ENCODE measurements at regions not wholly inside any gene's neighbourhood (a gene's known extent, or its start where the extent isn't known, plus 50 kb on each side); places are given as distances from the start of the nearest gene placed in this dataset.

- intact Hi-C loops (cut with micrococcal nuclease) = no loop called here
- H3K27me3 Mint-ChIP-seq = peaks cover 7 to 14% of the 10 kb centered on the region in 2 donors
- Histone ChIP-seq H3K4me3 (ENCODE audit: low read length in 2 of 2) (no peak overlapping the region), H3K27me3 (ENCODE audit: insufficient read depth, low read length) (peaks cover 2% of the 10 kb centered on the region), H3K4me1 (ENCODE audit: insufficient read depth, low read length) (no peaks in the 10 kb centered on the region), H3K27ac (ENCODE audit: low read depth, low read length) (no peak overlapping the region), H3K36me3 (ENCODE audit: insufficient read depth, low read length) (no peaks in the 10 kb centered on the region), H3K9me3 (ENCODE audit: control insufficient read depth in 1 of 2, low read length in 2 of 2) (no peaks in the 10 kb centered on the region)
- ChIA-PET POLR2A (ENCODE audit: partially characterized antibody) (no interaction called here), CTCF (ENCODE audit: partially characterized antibody) (interaction anchor here (2.5 kb wide), 1 partner anchor 556 kb away, joined by 10 read pairs; no protein-coding TSS in a partner anchor)
- no peak overlapping the region for H3K4me3 Mint-ChIP-seq
- no peak overlapping the region for H3K27ac Mint-ChIP-seq
- H3K9me3 Mint-ChIP-seq = no peaks in the 10 kb centered on the region
- H3K36me3 Mint-ChIP-seq = no peaks in the 10 kb centered on the region
- DNase-seq = no peak
- no peaks in the 10 kb centered on the region for H3K4me1 Mint-ChIP-seq
Observed at GRCh38 chr2:222058819-222059445, 239.9 kb downstream of the PAX3 start.

GRCh38 chr2:222057347-222058073 lies 241.3 kb downstream of the PAX3 start:
- Histone ChIP-seq H3K27me3 (ENCODE audit: insufficient read depth, low read length) (peaks cover 2% of the 10 kb centered on the region), H3K9me3 (ENCODE audit: control insufficient read depth in 1 of 2, low read length in 2 of 2) (no peaks in the 10 kb centered on the region), H3K4me3 (ENCODE audit: low read length in 2 of 2) (no peak overlapping the region), H3K27ac (ENCODE audit: low read depth, low read length) (no peak overlapping the region), H3K36me3 (ENCODE audit: insufficient read depth, low read length) (no peaks in the 10 kb centered on the region), H3K4me1 (ENCODE audit: insufficient read depth, low read length) (no peaks in the 10 kb centered on the region)
- Mint-ChIP-seq H3K9me3 (no peaks in the 10 kb centered on the region), H3K27ac (no peak overlapping the region), H3K4me1 (no peaks in the 10 kb centered on the region), H3K4me3 (no peak overlapping the region), H3K27me3 (peaks cover 15 to 19% of the 10 kb centered on the region in 2 donors), H3K36me3 (no peaks in the 10 kb centered on the region)
- intact Hi-C loops (cut with micrococcal nuclease) = no loop called here
- peak in 2 of 5 donors; percentile 3 to 5 for DNase-seq
- ChIA-PET CTCF (ENCODE audit: partially characterized antibody) (interaction anchor here (0.7 to 2.5 kb wide), 6 partner anchors 14 to 557 kb away, joined by 3 to 10 read pairs (median 4); no protein-coding TSS in a partner anchor), POLR2A (ENCODE audit: partially characterized antibody) (no interaction called here)

- Mint-ChIP-seq H3K4me3 (no peak overlapping the region), H3K27ac (no peak overlapping the region), H3K27me3 (peaks cover 20 to 21% of the 10 kb centered on the region in 2 donors), H3K36me3 (no peaks in the 10 kb centered on the region), H3K9me3 (no peaks in the 10 kb centered on the region), H3K4me1 (no peaks in the 10 kb centered on the region)
- no peak overlapping the region for H3K4me3 ChIP-seq (ENCODE audit: low read length in 2 of 2)
- H3K27ac ChIP-seq (ENCODE audit: low read depth, low read length) = no peak overlapping the region
- POLR2A ChIA-PET (ENCODE audit: partially characterized antibody) = no interaction called here
- H3K4me1 ChIP-seq (ENCODE audit: insufficient read depth, low read length) = no peaks in the 10 kb centered on the region
- peaks cover 2% of the 10 kb centered on the region for H3K27me3 ChIP-seq (ENCODE audit: insufficient read depth, low read length)
- intact Hi-C loops (cut with micrococcal nuclease) = no loop called here
- CTCF ChIA-PET (ENCODE audit: partially characterized antibody) = interaction anchor here (1.2 to 1.4 kb wide), 2 partner anchors 8 to 17 kb away, joined by 3 to 5 read pairs; no protein-coding TSS in a partner anchor
- H3K36me3 ChIP-seq (ENCODE audit: insufficient read depth, low read length) = no peaks in the 10 kb centered on the region
- no peaks in the 10 kb centered on the region for H3K9me3 ChIP-seq (ENCODE audit: control insufficient read depth in 1 of 2, low read length in 2 of 2)
- no peak for DNase-seq
Observed at GRCh38 chr2:222055328-222055727, 243.5 kb downstream of the PAX3 start.

GRCh38 chr2:222054813-222055212 lies 244.0 kb downstream of the PAX3 start:
- Mint-ChIP-seq H3K9me3 (no peaks in the 10 kb centered on the region), H3K27me3 (peaks cover 18 to 19% of the 10 kb centered on the region in 2 donors), H3K36me3 (no peaks in the 10 kb centered on the region), H3K27ac (no peak overlapping the region), H3K4me3 (no peak overlapping the region), H3K4me1 (no peaks in the 10 kb centered on the region)
- CTCF ChIA-PET (ENCODE audit: partially characterized antibody) = interaction anchor here (1.4 kb wide), 1 partner anchor 17 kb away, joined by 5 read pairs; no protein-coding TSS in a partner anchor
- no peak for DNase-seq
- H3K27ac ChIP-seq (ENCODE audit: low read depth, low read length) = no peak overlapping the region
- H3K36me3 ChIP-seq (ENCODE audit: insufficient read depth, low read length) = no peaks in the 10 kb centered on the region
- no peaks in the 10 kb centered on the region for H3K4me1 ChIP-seq (ENCODE audit: insufficient read depth, low read length)
- H3K27me3 ChIP-seq (ENCODE audit: insufficient read depth, low read length) = no peaks in the 10 kb centered on the region
- POLR2A ChIA-PET (ENCODE audit: partially characterized antibody) = no interaction called here
- intact Hi-C loops (cut with micrococcal nuclease) = no loop called here
- H3K4me3 ChIP-seq (ENCODE audit: low read length in 2 of 2) = no peak overlapping the region
- no peaks in the 10 kb centered on the region for H3K9me3 ChIP-seq (ENCODE audit: control insufficient read depth in 1 of 2, low read length in 2 of 2)

GRCh38 chr2:222052934-222053367 lies 245.8 kb downstream of the PAX3 start:
- no peak overlapping the region for H3K4me3 Mint-ChIP-seq
- no peak for DNase-seq
- no peaks in the 10 kb centered on the region for H3K36me3 Mint-ChIP-seq
- Histone ChIP-seq H3K4me3 (ENCODE audit: low read length in 2 of 2) (no peak overlapping the region), H3K4me1 (ENCODE audit: insufficient read depth, low read length) (no peaks in the 10 kb centered on the region), H3K9me3 (ENCODE audit: control insufficient read depth in 1 of 2, low read length in 2 of 2) (no peaks in the 10 kb centered on the region), H3K27me3 (ENCODE audit: insufficient read depth, low read length) (no peaks in the 10 kb centered on the region), H3K36me3 (ENCODE audit: insufficient read depth, low read length) (no peaks in the 10 kb centered on the region), H3K27ac (ENCODE audit: low read depth, low read length) (no peak overlapping the region)
- no peaks in the 10 kb centered on the region for H3K4me1 Mint-ChIP-seq
- no peak overlapping the region for H3K27ac Mint-ChIP-seq
- ChIA-PET CTCF (ENCODE audit: partially characterized antibody) (no interaction called here), POLR2A (ENCODE audit: partially characterized antibody) (no interaction called here)
- intact Hi-C loops (cut with micrococcal nuclease) = no loop called here
- no peaks in the 10 kb centered on the region for H3K9me3 Mint-ChIP-seq
- H3K27me3 Mint-ChIP-seq = peaks cover 19 to 21% of the 10 kb centered on the region in 2 donors

- Mint-ChIP-seq H3K27me3 (peaks cover 16 to 23% of the 10 kb centered on the region in 2 donors), H3K36me3 (no peaks in the 10 kb centered on the region), H3K4me1 (no peaks in the 10 kb centered on the region), H3K9me3 (no peaks in the 10 kb centered on the region), H3K27ac (no peak overlapping the region), H3K4me3 (no peak overlapping the region)
- DNase-seq = no peak
- POLR2A ChIA-PET (ENCODE audit: partially characterized antibody) = no interaction called here
- no peaks in the 10 kb centered on the region for H3K9me3 ChIP-seq (ENCODE audit: control insufficient read depth in 1 of 2, low read length in 2 of 2)
- H3K4me1 ChIP-seq (ENCODE audit: insufficient read depth, low read length) = no peaks in the 10 kb centered on the region
- no peaks in the 10 kb centered on the region for H3K36me3 ChIP-seq (ENCODE audit: insufficient read depth, low read length)
- CTCF ChIA-PET (ENCODE audit: partially characterized antibody) = no interaction called here
- no peak overlapping the region for H3K27ac ChIP-seq (ENCODE audit: low read depth, low read length)
- intact Hi-C loops (cut with micrococcal nuclease) = no loop called here
- H3K27me3 ChIP-seq (ENCODE audit: insufficient read depth, low read length) = no peaks in the 10 kb centered on the region
- H3K4me3 ChIP-seq (ENCODE audit: low read length in 2 of 2) = no peak overlapping the region
Observed at GRCh38 chr2:222050981-222051380, 247.8 kb downstream of the PAX3 start.

- ChIA-PET CTCF (ENCODE audit: partially characterized antibody) (interaction anchor here (1.0 kb wide), 1 partner anchor 11 kb away, joined by 3 read pairs; no protein-coding TSS in a partner anchor), POLR2A (ENCODE audit: partially characterized antibody) (no interaction called here)
- H3K4me1 ChIP-seq (ENCODE audit: insufficient read depth, low read length) = no peaks in the 10 kb centered on the region
- H3K27me3 ChIP-seq (ENCODE audit: insufficient read depth, low read length) = no peaks in the 10 kb centered on the region
- DNase-seq = no peak
- H3K36me3 Mint-ChIP-seq = no peaks in the 10 kb centered on the region
- no peak overlapping the region for H3K27ac ChIP-seq (ENCODE audit: low read depth, low read length)
- H3K4me3 ChIP-seq (ENCODE audit: low read length in 2 of 2) = no peak overlapping the region
- H3K9me3 Mint-ChIP-seq = no peaks in the 10 kb centered on the region
- no peaks in the 10 kb centered on the region for H3K4me1 Mint-ChIP-seq
- no peak overlapping the region for H3K4me3 Mint-ChIP-seq
- H3K36me3 ChIP-seq (ENCODE audit: insufficient read depth, low read length) = no peaks in the 10 kb centered on the region
- no peaks in the 10 kb centered on the region for H3K9me3 ChIP-seq (ENCODE audit: control insufficient read depth in 1 of 2, low read length in 2 of 2)
- intact Hi-C loops (cut with micrococcal nuclease) = no loop called here
- H3K27me3 Mint-ChIP-seq = peaks cover 16 to 23% of the 10 kb centered on the region in 2 donors
- H3K27ac Mint-ChIP-seq = no peak overlapping the region
Observed at GRCh38 chr2:222049946-222050345, 248.9 kb downstream of the PAX3 start.

Data from CD4-positive, alpha-beta memory T cell (primary cell).